HG03575 (cell line): ENCODE measurements at regions not wholly inside any gene's neighbourhood (a gene's known extent, or its start where the extent isn't known, plus 50 kb on each side); places are given as distances from the start of the nearest gene placed in this dataset.

ENCODE experiments used
- ATAC-seq: cut with Tn5 transposase; IDR thresholded peaks from one replicate; pipeline ENCODE4 v1.9.1; 2021; ENCODE audit not compliant: unreplicated experiment, insufficient number of reproducible peaks, low FRiP score; ENCODE audit errors: extremely low read depth

DNA sequence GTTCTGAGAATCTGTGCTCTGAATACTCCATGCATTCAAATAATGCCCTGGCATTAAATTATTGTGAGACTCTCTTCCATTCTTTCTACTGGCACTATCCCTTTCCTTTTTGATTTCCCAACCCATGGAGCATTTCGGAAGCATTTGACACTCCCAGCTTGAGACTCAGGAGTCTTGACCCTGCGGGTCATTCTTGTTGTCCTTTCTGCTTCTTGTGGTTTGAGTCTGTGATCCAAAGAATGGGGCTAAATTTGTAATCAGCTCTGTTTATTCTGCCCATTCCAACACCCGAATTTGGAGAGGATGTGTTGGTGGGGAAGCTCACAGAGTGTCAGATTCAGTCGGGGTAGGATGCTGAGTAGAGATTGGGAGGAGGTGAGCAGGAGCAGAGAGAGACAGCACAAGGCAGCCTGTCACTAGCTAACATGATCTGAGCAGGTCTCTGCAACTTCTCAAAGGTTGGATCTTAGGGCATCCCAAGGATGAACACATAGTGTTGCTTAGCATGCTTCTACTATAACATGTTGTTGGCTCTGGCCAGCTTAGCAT, 80.4 kb upstream of the BMPER start:
- no peak for ATAC-seq

DNA sequence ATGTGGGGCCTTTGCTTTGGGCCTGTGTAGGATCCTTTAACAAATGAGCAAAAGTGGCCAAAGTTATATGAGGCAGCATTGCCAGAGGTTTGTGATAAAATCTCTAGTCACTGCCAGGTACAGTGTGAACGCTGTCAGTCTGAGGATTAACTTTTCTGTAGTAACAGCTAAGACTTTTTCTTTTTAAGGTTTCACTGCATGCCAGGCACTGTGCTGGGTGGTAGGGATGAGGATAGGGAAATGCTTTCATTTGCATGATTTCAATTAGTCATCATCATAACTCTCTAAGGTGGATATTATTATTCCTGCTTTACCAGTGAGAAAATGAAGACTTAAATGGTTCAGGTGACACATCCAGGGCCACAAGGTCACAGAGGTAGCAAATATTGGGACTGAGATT, 79.7 kb upstream of the BMPER start:
- ATAC-seq: no peak

DNA sequence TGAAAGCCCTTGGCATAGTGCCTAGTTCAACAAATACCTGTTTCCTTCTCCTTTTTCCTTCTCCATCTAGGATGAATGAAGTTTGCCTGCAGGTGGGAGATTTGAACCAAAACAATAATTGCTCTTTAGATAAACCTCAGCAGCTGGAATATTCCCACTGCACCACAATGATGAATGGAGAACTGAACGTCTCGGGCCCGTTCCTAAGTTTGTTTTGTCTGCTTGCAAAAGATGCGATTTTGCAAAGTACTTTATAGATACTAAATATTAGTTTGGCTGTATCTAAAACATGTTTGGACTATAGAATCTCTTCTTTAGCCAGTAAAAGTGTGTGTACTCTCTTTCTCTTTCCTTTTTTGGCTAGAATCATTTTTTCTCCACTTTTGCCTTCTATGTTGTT, 75.8 kb upstream of the BMPER start:
- no peak for ATAC-seq

DNA sequence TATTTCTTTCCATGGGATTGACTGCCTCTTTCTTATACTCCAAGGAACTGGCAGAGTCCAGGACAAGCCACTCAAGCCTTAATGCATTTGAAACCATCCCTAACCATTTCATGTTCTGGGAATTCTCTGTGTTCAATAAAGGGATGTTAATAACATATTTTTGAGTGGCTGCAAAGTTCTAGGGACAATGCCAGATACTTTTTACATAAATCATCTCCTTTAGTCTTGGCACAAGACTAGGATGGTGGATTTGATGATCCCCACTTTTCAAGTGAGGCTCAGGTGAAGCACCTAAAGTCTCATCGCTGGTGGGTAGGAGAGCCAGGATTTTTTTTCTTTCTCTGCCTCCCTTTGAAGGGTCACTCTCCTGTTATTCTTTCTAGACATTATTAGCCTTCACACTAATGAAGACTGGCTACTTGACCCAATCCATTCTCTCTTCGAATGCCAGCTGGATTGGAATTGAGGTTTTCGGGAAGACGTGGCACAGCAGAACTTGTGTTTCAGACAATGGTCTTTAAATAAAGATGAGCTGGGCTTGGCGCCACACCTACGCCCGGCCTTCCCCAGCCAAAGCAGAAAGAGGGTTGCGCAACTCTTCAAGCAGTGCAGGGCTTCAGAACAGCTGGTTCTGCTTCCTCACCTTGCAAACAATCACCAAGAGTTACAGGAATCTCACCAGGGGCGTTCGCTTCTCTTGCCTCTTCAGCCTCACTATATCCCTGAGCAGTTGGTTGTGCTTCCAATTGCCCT, 73.8 kb upstream of the BMPER start:
- no peak for ATAC-seq

DNA sequence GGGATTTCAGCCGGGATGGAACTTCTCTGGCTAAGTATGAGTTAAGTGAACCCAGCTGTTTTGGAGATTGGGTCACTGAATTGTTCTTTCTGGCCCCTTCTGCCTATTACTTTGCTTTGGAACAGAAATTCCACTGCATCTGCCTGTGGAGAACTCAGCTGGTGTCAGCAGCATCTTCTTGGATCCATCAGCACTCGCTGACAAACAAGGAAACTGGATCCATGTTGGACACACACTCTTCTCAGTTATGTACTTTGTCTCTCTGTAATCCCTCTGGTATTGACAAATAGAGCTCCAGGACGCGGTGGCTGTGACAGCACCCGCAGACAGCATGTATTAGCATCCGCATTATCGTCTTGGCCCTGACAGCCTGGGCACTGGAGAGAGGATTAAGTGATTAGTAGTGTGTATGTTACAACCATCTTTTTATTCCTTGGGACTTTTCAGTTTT, 73.0 kb upstream of the BMPER start:
- ATAC-seq: no peak

DNA sequence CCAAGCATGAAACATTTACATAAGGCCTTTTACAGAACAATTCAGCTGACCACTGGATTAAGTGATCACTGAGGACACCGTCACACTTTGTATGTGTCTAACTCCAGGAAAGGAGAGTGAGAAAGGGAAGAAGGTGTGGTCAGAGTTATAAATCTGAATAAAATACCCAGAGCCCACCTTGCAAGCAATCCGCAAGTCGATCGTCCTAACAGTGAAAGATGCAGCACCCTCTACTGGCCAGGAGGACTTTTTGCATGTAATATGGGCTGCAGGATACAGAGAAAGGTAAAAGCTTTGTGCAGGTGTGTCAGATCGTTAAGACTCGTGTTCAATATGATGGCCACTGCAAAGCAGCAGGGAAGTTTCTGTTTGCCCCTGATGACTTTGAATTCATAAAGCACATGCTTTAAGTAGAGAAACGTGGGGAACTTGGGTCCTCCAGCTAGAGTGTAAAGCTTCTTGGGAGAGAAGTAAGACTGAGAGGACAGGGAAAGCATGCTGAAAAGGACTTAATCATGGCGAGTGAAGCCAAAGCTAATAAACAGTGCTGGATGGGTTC, 68.5 kb upstream of the BMPER start:
- no peak for ATAC-seq

DNA sequence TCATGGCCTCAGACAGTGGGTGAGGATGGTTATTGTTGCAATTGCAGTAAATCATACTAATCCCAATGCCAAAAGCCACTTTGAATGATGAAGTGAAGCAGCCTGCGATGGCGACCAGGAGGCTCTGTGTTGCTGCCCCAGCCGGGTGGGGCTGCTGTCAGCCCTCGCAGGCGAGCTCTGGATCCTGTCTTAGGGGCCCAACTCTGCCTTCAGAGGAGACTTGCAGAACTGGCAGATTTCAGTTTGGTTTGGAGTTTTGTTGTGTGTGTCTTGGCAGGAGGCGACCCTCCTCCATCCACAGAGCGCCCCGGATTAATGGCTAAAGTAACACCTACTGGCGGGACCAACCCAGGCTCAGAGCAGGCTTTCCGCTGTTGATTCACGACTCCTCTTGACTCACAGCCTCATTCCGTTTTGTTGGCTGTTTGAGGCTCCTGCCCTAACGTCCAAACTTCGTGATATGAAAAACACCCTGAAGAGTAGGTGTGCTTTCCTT, 67.9 kb upstream of the BMPER start:
- ATAC-seq: no peak

DNA sequence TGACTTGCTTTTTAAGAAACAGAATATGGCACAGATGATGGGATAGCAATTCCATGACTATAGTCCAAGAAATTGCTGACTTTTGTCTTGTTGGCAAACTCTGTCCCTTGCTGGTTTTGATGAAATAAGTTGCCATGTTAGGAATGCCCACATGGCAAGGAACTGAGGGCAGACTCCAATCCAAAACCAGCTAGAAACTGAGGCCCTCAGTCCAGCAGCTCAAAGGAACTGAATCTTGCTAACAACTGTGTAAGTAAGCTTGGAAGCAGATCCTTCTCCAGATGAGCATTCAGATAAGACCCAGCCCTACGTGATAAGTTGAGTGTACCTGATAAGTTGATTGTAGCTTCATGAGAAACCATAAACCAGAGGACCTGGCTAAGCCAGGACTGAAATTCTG, 64.3 kb upstream of the BMPER start:
- ATAC-seq: no peak

DNA sequence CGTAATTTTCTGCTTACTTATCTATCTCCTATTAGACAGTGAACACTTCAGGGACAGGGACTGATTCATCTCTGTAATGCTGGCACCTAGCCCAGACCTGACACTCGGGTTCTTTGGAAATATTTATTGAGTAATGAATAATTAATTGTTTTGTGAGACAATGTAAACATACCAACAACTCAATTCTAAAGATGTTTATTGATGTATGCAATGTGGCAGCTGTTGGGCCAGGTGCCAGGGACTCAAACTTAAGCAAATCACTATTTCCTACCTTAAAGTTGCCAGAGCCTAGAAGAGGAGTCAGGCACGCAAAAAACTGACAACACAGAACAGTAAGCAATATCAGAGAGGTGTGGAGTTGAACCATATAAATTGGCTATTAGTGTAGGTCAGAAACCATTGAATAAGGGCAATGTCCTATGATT, 63.6 kb upstream of the BMPER start:
- ATAC-seq: no peak

DNA sequence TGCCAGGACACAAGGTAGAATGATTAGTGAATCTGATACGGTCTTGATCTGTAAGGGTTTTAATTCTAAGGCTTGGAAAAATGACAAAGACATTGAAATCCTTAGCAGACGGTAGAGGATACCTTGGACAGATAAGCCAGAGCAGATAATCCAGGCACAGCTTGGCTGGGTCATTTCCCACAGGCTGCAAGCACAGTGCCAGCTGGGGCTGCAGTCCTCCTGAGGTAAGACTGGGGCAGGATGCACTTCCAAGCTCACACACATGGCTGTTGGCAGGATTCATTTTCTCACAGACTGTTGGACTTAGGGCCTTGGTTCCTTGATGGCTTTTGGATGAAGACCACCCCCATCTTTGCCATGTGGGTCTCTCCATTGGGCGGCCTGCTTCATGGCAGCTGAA, 63.2 kb upstream of the BMPER start:
- ATAC-seq: no peak

DNA sequence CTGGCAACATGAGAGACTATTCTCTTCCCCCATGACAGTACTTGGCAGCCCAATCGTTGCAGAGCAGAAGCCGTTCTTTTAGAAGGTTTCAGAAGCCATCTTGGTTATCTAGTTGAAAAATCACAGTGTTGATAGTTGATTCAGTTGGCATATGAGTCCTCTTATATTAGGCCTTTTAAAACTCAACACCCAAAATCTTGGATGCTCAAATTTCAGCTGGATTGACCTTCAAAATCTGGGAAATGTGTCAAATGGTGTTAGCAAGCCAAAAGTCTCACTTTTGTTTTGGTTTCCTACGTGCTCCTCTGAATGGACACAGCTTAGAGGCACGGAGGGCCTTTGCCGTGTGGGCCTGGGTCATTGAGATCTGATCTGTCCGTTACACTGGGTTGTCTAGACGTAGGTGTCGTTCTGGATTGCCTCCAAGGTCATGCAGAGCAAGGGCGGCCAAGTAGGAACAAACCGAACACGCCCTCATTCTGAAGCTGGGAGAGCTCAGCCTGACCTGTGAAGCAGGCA, 59.3 kb upstream of the BMPER start:
- ATAC-seq: no peak

DNA sequence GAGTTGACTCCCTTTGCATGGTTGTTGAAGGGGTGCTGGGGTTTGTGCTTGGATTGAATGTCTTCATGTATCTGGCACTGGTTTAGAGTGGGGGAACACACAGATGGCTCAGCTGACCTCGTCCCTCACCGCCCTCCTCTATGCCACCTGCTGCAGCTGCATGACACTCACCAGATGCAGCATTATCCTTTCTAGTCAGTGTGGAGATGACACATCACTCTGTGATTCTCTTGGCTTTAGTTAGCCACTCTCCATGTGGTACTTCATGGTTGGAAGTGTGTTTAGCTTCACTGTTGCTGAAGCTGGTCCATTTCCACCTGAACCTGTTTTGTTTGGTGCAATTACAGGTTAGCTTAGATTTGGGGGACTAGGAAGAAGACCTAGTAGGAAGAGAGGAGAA, 56.3 kb upstream of the BMPER start:
- no peak for ATAC-seq

DNA sequence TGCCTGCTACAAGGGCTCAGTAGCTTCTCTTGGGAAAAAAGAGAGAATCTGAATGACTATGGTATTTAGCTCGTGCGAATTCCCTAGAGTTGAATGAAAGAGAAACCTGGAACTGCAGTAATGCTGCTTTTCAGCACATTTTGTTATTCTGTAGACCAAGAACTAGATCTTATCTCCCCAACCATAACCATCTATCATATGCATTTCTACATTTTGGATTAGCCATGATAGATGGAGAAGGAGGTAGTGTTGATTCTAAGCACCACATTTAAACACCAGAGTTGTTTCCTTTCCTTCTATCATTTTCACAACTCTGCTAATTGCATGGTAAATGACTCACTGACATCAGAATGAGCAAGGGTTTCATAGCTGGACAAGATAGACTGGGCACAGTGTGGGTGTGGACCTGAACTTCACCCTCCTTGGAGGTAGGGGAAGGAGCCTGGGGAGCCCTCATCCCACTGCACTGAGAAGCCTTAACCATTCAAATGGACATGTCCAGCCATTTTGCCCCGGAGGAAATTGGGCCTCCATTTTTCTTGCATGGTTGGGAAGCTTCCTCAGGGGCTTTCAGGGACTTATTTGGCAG, 55.3 kb upstream of the BMPER start:
- no peak for ATAC-seq

DNA sequence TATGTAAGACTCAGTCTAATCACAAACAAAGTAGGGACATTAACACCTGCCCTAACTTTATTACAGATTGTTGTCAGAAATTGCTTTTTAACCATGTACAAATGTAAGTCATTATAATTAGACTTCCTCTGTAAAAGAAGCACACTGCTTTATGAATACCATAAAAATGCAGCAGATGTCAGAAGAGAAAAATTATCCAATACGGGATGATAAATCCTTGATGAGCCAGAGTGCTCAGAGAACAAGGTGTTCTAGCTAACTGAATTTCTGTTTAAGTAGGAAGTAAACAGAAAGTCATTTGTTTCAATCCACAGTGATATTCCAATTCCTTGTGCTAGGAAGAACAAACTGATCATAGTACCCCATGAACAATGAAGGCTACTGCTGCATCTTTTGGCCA, 54.6 kb upstream of the BMPER start:
- no peak for ATAC-seq

DNA sequence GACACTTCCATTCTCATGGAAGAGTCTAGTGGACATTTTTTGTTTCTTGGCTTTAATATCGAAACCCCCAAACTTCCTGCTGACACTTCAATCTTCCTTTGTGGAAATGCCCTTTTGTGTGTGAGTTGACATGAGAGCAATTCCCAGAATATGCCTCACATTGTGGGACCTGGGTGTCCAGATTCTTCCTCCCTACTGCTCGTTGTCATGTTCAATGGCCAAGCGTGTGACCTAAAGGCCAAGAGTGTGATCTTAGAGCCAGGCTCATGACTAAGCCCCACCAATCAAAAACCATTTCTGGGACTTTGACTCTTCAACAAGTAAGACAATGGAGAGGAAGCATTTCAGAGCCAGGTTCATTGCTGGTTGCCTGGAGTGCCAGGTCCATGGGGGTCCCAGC, 52.5 kb upstream of the BMPER start:
- ATAC-seq: no peak

DNA sequence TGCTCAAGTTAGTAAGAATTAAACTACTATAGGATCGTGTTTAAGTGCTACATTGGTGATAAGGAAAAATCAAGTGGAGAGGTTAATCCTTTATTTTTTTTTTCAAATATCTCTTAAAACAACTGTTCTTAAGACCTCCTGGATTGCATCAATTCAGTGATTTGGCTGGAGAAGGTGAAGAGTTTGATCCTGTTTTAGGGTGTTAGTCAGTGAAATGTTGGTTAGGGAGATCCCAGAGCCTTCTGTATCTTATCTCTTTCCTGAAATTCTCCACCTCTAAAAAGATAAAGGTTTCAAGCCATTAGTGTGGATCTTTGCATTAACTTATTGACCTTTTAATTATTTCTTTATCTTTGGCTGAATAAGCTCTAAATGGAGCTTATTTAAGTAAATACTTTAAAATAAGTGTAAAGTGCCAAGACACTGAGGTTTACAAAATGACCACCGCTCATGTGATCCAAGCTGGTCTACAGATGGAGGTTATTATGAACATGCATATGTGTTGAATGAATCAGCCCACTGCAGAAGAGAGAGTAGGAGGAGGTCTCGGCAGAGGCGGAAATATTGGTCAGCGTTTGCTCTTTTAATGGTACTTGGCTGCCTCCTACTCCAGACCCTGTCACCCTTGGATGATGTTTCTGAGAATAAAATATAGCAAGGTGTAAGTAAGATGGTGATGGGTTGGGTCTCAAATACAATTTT, 51.8 kb upstream of the BMPER start:
- ATAC-seq: no peak

DNA sequence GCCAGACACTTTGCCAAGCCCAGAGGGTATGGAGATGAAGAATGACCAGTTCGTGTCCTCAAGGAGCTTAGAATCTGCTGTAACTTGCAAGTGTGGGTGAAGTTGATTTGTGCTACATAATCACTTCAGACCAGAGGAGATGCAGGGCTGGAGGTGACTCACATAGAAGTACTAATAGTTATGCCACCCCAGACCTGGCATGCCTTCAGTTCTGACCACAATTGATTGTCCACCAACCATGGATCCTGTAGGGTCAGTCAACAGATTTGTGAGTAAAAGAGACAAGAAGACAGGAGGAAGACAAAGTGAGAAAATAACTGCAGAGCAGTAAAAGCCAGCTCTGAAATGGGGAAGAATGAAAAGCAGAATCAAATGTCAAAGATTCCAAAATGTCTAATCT, 51.2 kb upstream of the BMPER start:
- ATAC-seq: no peak

DNA sequence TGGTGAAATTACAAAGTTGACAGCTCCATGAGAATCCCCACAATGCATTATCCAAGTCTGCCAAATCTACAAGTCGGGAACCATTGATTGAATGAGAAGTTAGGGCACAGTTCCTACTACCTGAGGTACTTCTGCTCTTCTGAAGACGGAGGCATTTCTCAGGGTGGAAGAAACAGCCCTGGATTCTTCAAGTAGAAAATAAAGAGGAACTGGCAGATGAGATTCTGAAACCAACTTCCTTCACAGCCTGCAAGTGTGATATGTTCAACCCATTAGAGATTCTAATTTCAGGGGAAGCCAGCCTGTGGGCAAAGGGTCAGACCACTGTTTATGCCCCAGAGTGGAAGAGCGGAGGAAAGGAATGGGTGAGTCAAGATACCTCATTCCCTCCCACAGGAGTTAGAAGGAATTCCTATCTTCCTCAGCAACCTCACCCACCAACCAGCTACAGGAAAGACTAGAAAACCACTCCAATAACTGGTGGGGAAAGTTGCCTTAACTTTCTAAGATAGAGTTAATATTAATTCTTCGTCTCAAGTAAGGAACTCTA, 50.5 kb upstream of the BMPER start:
- ATAC-seq: no peak
